ENCODE measurements at regions not wholly inside any gene's neighbourhood (a gene's known extent, or its start where the extent isn't known, plus 50 kb on each side); places are given as distances from the start of the nearest gene placed in this dataset.

DNA sequence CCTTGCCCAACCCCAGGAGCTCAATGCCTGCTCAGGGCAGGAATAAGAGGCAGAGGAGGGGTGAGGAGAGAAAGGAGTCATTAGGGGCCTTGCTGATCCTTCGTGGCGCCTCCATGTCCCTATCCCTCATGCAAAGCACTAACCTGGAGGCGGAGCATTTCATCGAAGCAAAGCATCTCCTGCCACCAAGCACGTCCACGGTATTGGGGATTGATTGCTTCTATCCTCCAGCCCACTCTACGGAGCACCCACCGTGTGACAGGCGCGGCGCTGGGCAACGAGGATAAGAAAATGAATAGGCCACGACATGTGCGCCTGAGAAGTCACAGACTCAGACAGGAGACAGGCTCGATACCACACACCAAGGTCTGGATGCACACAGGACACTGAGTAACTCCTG lies 67.0 kb downstream of the IGLL1 start:
- Histone ChIP-seq H3K27ac (ENCODE audit: low read length) (no peak overlapping the region), H3K27me3 (ENCODE audit: control insufficient read depth, insufficient read depth, low read length) (no peaks in the 10 kb centered on the region), H3K9me3 (ENCODE audit: control insufficient read depth, insufficient read depth, low read length) (no peaks in the 10 kb centered on the region), H3K36me3 (ENCODE audit: control insufficient read depth, insufficient read depth, low read length) (no peaks in the 10 kb centered on the region), H3K4me3 (ENCODE audit: low read length) (no peak overlapping the region), H3K4me1 (ENCODE audit: control insufficient read depth, insufficient read depth, low read length) (no peaks in the 10 kb centered on the region)
- no peak for DNase-seq (ENCODE audit: low read depth, low spot score)
- WGBS (ENCODE audit: insufficient coverage, insufficient read length) = no CpG with 5 or more reads among the region's 15 CpGs

DNA sequence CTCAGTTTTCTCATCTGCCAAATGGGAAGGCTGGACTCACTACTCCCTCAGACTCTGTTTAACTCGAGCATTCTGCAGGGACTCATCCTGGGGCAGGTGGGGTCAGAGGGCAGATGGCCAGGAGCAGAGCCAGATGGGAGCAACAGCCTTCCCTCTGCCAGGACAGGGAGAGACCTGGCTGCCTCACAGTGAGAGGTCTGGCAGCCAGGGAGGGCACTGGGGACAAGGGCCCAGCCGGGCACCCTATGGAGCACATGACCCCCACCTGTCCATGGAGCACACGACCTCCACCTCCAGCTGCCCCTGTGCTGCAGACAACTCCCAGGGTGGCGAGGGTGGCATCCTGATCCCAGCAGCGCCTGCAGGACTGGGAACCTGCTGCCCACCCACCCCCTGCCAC lies 67.4 kb downstream of the IGLL1 start:
- Histone ChIP-seq H3K36me3 (ENCODE audit: control insufficient read depth, insufficient read depth, low read length) (no peaks in the 10 kb centered on the region), H3K4me1 (ENCODE audit: control insufficient read depth, insufficient read depth, low read length) (no peaks in the 10 kb centered on the region), H3K27ac (ENCODE audit: low read length) (no peak overlapping the region), H3K27me3 (ENCODE audit: control insufficient read depth, insufficient read depth, low read length) (no peaks in the 10 kb centered on the region), H3K9me3 (ENCODE audit: control insufficient read depth, insufficient read depth, low read length) (no peaks in the 10 kb centered on the region), H3K4me3 (ENCODE audit: low read length) (no peak overlapping the region)
- no CpG with 5 or more reads among the region's 5 CpGs for WGBS (ENCODE audit: insufficient coverage, insufficient read length)
- DNase-seq (ENCODE audit: low read depth, low spot score) = no peak

DNA sequence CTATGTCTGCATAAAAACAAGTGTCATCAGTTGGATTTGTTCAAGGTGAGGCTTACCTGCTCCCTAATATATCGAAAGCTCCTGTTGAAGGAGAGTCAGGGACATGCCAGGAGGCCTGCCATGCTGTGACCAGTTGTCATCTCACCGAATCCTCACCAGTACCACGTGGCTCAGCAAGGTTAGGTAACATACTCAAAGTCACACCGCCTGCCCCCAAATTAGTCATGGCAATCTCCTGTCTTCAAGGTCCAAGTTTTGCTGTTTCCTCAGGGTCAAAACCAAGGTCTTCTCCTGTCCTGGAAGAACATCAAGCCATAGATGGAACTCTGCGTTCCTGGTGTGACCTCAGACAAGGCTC lies 67.8 kb downstream of the IGLL1 start:
- DNase-seq (ENCODE audit: low read depth, low spot score) = no peak
- H3K36me3 ChIP-seq (ENCODE audit: control insufficient read depth, insufficient read depth, low read length) = no peaks in the 10 kb centered on the region
- no peak overlapping the region for H3K27ac ChIP-seq (ENCODE audit: low read length)
- no peaks in the 10 kb centered on the region for H3K4me1 ChIP-seq (ENCODE audit: control insufficient read depth, insufficient read depth, low read length)
- no CpG with 5 or more reads among the region's 5 CpGs for WGBS (ENCODE audit: insufficient coverage, insufficient read length)
- H3K9me3 ChIP-seq (ENCODE audit: control insufficient read depth, insufficient read depth, low read length) = no peaks in the 10 kb centered on the region
- H3K27me3 ChIP-seq (ENCODE audit: control insufficient read depth, insufficient read depth, low read length) = no peaks in the 10 kb centered on the region
- H3K4me3 ChIP-seq (ENCODE audit: low read length) = no peak overlapping the region

DNA sequence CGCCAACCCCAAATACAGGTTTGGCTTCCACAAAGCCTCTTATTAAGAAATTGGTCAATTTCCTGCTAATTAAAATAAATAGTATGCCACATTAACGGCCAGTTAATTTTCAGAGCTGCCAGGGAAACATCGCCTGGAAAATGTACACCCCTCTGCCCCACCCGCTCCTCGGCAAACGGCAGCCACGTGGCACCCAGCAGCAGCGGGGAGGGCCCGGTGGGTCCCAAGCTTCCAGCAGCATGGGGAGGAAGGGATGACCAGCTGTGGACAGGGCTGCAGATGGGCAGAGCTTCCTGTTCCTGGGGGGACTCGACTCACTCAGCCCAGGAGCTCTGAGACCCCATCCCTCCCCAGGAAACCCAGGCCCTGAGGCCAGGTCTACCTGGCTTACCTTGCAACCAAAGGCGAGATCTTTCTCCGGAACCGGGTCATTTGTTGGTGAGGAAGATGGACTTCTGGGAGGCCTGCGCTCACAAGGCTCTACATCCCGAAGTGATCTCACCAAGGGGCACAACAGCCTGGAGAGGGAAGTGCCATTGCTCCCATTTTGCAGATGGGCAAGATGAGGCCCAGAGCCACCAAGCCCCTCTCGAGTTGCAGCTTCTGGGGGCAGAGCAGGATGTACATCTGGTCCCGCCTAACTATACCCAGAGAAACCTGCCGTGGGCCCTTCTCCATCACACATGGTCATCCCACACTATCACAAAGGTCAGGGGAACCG lies 68.3 kb downstream of the IGLL1 start:
- no peaks in the 10 kb centered on the region for H3K27me3 ChIP-seq (ENCODE audit: control insufficient read depth, insufficient read depth, low read length)
- H3K4me1 ChIP-seq (ENCODE audit: control insufficient read depth, insufficient read depth, low read length) = no peaks in the 10 kb centered on the region
- no peak overlapping the region for H3K4me3 ChIP-seq (ENCODE audit: low read length)
- H3K36me3 ChIP-seq (ENCODE audit: control insufficient read depth, insufficient read depth, low read length) = no peaks in the 10 kb centered on the region
- H3K27ac ChIP-seq (ENCODE audit: low read length) = no peak overlapping the region
- no CpG with 5 or more reads among the region's 19 CpGs for WGBS (ENCODE audit: insufficient coverage, insufficient read length)
- no peak for DNase-seq (ENCODE audit: low read depth, low spot score)
- H3K9me3 ChIP-seq (ENCODE audit: control insufficient read depth, insufficient read depth, low read length) = no peaks in the 10 kb centered on the region

DNA sequence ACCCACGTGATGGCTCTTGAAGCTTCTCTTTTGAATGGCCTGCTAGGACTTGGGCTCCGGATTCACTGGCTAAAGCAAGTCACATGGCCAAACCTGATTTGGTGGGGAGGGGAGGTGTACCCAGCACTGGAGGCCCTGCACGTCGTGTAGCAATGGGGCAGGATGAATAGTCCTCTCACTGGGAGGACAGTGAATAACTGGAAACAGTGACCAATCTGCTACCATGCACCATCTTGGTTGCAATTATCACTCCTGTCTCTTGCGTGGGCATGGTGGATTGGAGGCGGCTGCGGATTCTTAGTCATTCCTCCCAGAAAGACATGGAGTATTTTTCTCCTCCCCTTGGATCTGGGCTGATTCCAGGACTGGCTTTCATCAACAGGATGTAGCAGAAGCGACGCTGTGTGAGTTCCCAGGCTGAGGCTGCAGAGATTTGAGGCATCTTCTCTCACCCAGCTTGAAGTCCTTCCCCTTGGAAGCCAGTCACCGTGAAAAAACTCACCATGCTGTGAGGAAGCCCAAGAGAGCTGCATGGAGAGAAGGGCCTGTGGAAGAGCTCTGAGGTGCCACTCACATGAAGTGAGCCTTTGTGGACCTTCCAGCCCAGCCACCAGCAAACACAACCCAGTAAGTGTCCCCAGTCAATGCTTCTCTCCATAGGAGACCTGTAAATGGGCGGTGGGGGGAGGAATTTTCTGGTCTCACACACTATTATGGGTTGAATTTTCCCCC lies 70.4 kb downstream of the IGLL1 start:
- no peaks in the 10 kb centered on the region for H3K9me3 ChIP-seq (ENCODE audit: control insufficient read depth, insufficient read depth, low read length)
- no peaks in the 10 kb centered on the region for H3K4me1 ChIP-seq (ENCODE audit: control insufficient read depth, insufficient read depth, low read length)
- H3K4me3 ChIP-seq (ENCODE audit: low read length) = no peak overlapping the region
- H3K27me3 ChIP-seq (ENCODE audit: control insufficient read depth, insufficient read depth, low read length) = no peaks in the 10 kb centered on the region
- no peak overlapping the region for H3K27ac ChIP-seq (ENCODE audit: low read length)
- WGBS (ENCODE audit: insufficient coverage, insufficient read length) = no CpG with 5 or more reads among the region's 11 CpGs
- DNase-seq (ENCODE audit: low read depth, low spot score) = no peak
- no peaks in the 10 kb centered on the region for H3K36me3 ChIP-seq (ENCODE audit: control insufficient read depth, insufficient read depth, low read length)

DNA sequence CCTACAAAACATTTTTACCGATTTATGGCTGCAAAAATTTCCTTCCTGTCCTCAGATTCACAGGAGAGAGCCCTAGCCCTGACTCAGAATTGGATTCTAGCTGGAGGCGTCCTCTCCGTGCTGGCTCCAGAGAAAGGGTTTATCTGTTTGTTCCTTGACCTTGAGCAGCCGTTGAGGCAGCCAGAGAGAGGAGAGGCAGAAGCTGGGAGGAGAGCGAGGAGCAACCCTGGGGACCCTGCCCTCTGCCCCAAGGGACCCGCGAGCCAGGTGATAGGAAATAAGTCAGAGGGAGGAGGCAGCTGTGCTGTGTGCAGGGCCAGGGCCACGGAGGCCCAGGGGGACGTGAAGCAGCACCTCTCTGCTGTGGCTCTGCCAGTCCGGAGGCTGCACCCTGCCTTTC lies 75.6 kb downstream of the IGLL1 start:
- H3K4me3 ChIP-seq (ENCODE audit: low read length) = no peak overlapping the region
- peaks cover 3% of the 10 kb centered on the region for H3K4me1 ChIP-seq (ENCODE audit: control insufficient read depth, insufficient read depth, low read length)
- no peak for DNase-seq (ENCODE audit: low read depth, low spot score)
- WGBS (ENCODE audit: insufficient coverage, insufficient read length) = no CpG with 5 or more reads among the region's 10 CpGs
- H3K9me3 ChIP-seq (ENCODE audit: control insufficient read depth, insufficient read depth, low read length) = no peaks in the 10 kb centered on the region
- H3K27me3 ChIP-seq (ENCODE audit: control insufficient read depth, insufficient read depth, low read length) = no peaks in the 10 kb centered on the region
- no peaks in the 10 kb centered on the region for H3K36me3 ChIP-seq (ENCODE audit: control insufficient read depth, insufficient read depth, low read length)
- no peak overlapping the region for H3K27ac ChIP-seq (ENCODE audit: low read length)

DNA sequence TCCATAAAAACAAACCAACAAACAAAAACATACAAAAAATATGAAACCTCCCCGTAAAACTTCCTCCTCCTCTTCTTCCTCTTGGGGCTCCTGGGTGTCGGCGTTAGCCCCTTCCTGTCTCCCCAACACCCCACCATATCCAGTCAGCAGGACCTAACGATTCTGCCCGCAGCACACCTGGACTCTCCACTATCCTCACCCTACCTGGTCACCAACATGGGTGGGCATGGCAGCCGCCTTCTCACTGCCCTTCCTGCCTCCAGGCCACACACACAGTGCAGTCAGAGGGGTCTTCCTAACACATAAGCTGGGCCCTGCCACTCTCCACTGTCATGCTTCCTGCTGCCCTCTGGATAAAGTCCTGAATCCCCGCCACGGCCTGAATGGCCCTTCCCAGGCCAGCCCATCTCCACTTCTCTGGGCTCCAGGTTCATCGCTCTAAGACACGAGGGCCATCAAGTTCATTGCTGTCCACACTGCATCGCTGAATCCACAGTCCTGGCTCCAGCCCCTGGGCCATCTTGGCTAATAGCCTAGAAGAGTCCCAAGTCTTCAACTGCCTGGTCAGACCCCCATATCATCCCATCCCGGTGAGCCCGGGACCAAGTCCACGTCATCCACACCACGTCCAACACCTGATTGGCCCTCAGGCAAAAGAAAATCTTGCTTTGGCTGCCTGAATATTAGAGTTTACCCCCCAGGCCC lies 76.2 kb downstream of the IGLL1 start:
- no peaks in the 10 kb centered on the region for H3K27me3 ChIP-seq (ENCODE audit: control insufficient read depth, insufficient read depth, low read length)
- no peak for DNase-seq (ENCODE audit: low read depth, low spot score)
- no CpG with 5 or more reads among the region's 15 CpGs for WGBS (ENCODE audit: insufficient coverage, insufficient read length)
- no peaks in the 10 kb centered on the region for H3K36me3 ChIP-seq (ENCODE audit: control insufficient read depth, insufficient read depth, low read length)
- no peak overlapping the region for H3K27ac ChIP-seq (ENCODE audit: low read length)
- H3K9me3 ChIP-seq (ENCODE audit: control insufficient read depth, insufficient read depth, low read length) = no peaks in the 10 kb centered on the region
- H3K4me1 ChIP-seq (ENCODE audit: control insufficient read depth, insufficient read depth, low read length) = peaks cover 5% of the 10 kb centered on the region
- H3K4me3 ChIP-seq (ENCODE audit: low read length) = no peak overlapping the region

DNA sequence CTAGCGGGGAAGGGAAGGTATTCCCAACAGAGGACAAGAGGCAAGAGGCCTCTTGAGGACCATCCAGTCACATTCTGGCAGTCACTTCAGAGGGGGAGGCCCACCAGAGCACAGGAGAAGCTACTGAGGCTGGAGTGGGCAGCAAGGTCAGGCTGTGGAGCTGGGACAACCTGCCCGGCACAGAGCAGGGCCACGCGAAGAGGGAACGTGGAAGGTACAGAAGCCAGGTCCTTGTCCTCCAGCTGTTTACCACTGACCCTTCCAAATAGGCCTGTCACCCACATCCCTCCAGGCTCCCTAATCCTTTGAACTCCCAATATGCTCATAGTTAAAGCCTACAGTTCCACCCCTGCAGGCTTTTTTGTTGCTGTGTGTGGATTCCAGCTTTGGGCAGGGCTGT lies 76.9 kb downstream of the IGLL1 start:
- Histone ChIP-seq H3K36me3 (ENCODE audit: control insufficient read depth, insufficient read depth, low read length) (no peaks in the 10 kb centered on the region), H3K27ac (ENCODE audit: low read length) (no peak overlapping the region), H3K27me3 (ENCODE audit: control insufficient read depth, insufficient read depth, low read length) (no peaks in the 10 kb centered on the region), H3K9me3 (ENCODE audit: control insufficient read depth, insufficient read depth, low read length) (no peaks in the 10 kb centered on the region), H3K4me3 (ENCODE audit: low read length) (no peak overlapping the region), H3K4me1 (ENCODE audit: control insufficient read depth, insufficient read depth, low read length) (peaks cover 5% of the 10 kb centered on the region)
- DNase-seq (ENCODE audit: low read depth, low spot score) = no peak
- no CpG with 5 or more reads among the region's 5 CpGs for WGBS (ENCODE audit: insufficient coverage, insufficient read length)

DNA sequence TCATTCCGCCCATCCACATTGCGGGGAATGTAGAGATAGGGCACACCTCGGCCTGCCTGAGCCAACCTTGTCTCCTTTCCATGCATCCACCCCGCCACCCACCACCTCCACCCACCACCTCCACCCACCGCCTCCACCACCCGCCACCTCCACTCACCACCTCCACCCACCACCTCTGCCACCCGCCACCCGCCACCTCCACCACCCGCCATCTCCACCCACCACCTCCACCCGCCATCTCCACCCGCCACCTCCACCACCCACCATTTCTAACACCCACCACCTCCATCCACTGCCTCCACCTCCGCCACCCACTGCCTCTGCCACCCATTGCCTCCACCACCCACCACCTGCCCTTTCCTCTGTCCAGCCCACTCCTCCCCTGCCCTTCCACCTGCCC lies 78.4 kb downstream of the IGLL1 start:
- WGBS (ENCODE audit: insufficient coverage, insufficient read length) = no CpG with 5 or more reads among the region's 12 CpGs
- Histone ChIP-seq H3K36me3 (ENCODE audit: control insufficient read depth, insufficient read depth, low read length) (no peaks in the 10 kb centered on the region), H3K27me3 (ENCODE audit: control insufficient read depth, insufficient read depth, low read length) (no peaks in the 10 kb centered on the region), H3K4me3 (ENCODE audit: low read length) (no peak overlapping the region), H3K9me3 (ENCODE audit: control insufficient read depth, insufficient read depth, low read length) (no peaks in the 10 kb centered on the region), H3K4me1 (ENCODE audit: control insufficient read depth, insufficient read depth, low read length) (peaks cover 5% of the 10 kb centered on the region), H3K27ac (ENCODE audit: low read length) (no peak overlapping the region)
- no peak for DNase-seq (ENCODE audit: low read depth, low spot score)

DNA sequence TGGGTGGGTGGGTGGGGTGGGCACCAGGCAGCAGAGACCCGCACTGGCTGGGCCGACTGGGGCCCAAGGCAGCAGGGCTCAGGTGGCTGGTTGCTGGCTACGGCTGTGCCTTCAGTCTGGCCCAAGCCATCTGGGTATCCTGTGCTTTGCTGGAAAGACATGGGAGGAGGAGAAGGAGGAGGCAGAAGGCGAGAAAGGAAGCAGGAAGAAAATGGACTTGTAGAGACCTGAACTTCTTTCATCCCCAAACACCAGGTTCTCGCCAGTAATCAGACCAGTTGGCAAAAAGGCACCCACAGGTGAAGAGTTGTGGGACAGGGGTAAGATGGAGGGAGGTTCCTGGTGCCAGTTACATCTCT lies 78.8 kb downstream of the IGLL1 start:
- Histone ChIP-seq H3K36me3 (ENCODE audit: control insufficient read depth, insufficient read depth, low read length) (no peaks in the 10 kb centered on the region), H3K27ac (ENCODE audit: low read length) (no peak overlapping the region), H3K4me1 (ENCODE audit: control insufficient read depth, insufficient read depth, low read length) (peaks cover 5% of the 10 kb centered on the region), H3K4me3 (ENCODE audit: low read length) (no peak overlapping the region), H3K9me3 (ENCODE audit: control insufficient read depth, insufficient read depth, low read length) (no peaks in the 10 kb centered on the region), H3K27me3 (ENCODE audit: control insufficient read depth, insufficient read depth, low read length) (no peaks in the 10 kb centered on the region)
- no peak for DNase-seq (ENCODE audit: low read depth, low spot score)
- no CpG with 5 or more reads among the region's 5 CpGs for WGBS (ENCODE audit: insufficient coverage, insufficient read length)

Data from iPS DF 6.9 (cell line).